HL-60 (cell line): ENCODE measurements at regions not wholly inside any gene's neighbourhood (a gene's known extent, or its start where the extent isn't known, plus 50 kb on each side); places are given as distances from the start of the nearest gene placed in this dataset.

Experiments used
- CTCF ChIP-seq: IDR thresholded peaks from one replicate; pipeline ENCODE4 v1.5.1; 2011; ENCODE audit warnings: low read length, control low read depth, inconsistent platforms; ENCODE audit not compliant: insufficient read depth
- REST ChIP-seq: IDR thresholded peaks from 2 replicates; pipeline ENCODE4 v1.6.1; 2012; ENCODE audit warnings: low read depth; ENCODE audit not compliant: insufficient replicate concordance

- TF ChIP-seq CTCF (no peak), REST (no peak)
Measured at GRCh38 chr2:137896467-137896866, 67.8 kb upstream of the HNMT start.
